Endodermal cell (in vitro differentiated cells): ENCODE measurements at regions not wholly inside any gene's neighbourhood (a gene's known extent, or its start where the extent isn't known, plus 50 kb on each side); places are given as distances from the start of the nearest gene placed in this dataset.

Experiments used
- DNase-seq: peaks from one replicate; pipeline ENCODE4 v3.0.0-alpha.2; 2017
- H3K27ac ChIP-seq: 2 replicates; pipeline ENCODE4 v1.5.1; 2013; ENCODE audit warnings: mild to moderate bottlenecking, low read depth, low read length, moderate library complexity
- H3K27me3 ChIP-seq: 2 replicates; pipeline ENCODE4 v1.6.1; 2013; ENCODE audit warnings: mild to moderate bottlenecking, low read length, moderate library complexity; ENCODE audit not compliant: insufficient read depth, control insufficient read depth, poor library complexity, severe bottlenecking
- H3K36me3 ChIP-seq: 2 replicates; pipeline ENCODE4 v1.7.0; 2013; ENCODE audit warnings: mild to moderate bottlenecking, low read length, moderate library complexity; ENCODE audit not compliant: control insufficient read depth, insufficient read depth
- H3K4me1 ChIP-seq: one replicate; pipeline ENCODE4 v1.7.0; 2013; ENCODE audit warnings: low read length; ENCODE audit not compliant: control insufficient read depth, insufficient read depth
- H3K4me3 ChIP-seq: 2 replicates; pipeline ENCODE4 v1.5.1; 2013; ENCODE audit warnings: mild to moderate bottlenecking, low read length, moderate library complexity
- H3K9ac ChIP-seq: 2 replicates; pipeline ENCODE4 v1.6.1; 2013; ENCODE audit warnings: mild to moderate bottlenecking, low read length, moderate library complexity; ENCODE audit not compliant: poor library complexity, severe bottlenecking; ENCODE audit errors: extremely low read depth
- H3K9me3 ChIP-seq: 2 replicates; pipeline ENCODE4 v1.6.1; 2013; ENCODE audit warnings: mild to moderate bottlenecking, low read length, moderate library complexity; ENCODE audit not compliant: control insufficient read depth
- H3K27ac Mint-ChIP-seq: 2 replicates; pipeline ENCODE4 v1.8.0; 2020; ENCODE audit warnings: mixed read lengths
- H3K27me3 Mint-ChIP-seq: 2 replicates; pipeline ENCODE4 v1.8.0; 2021; ENCODE audit warnings: mild to moderate bottlenecking, mixed read lengths; ENCODE audit not compliant: insufficient read depth
- H3K36me3 Mint-ChIP-seq: 2 replicates; pipeline ENCODE4 v1.8.0; 2020; ENCODE audit warnings: low read depth, mixed read lengths
- H3K4me1 Mint-ChIP-seq: 2 replicates; pipeline ENCODE4 v1.8.0; 2020; ENCODE audit warnings: mixed read lengths
- H3K4me3 Mint-ChIP-seq: 2 replicates; pipeline ENCODE4 v1.8.0; 2020; ENCODE audit warnings: mild to moderate bottlenecking, moderate library complexity, mixed read lengths
- H3K9me3 Mint-ChIP-seq: 2 replicates; pipeline ENCODE4 v1.8.0; 2020; ENCODE audit warnings: mild to moderate bottlenecking, mixed read lengths
- WGBS, 2 experiments: methylation state at CpG; one replicate each; pipeline versions ENCODE4 v1.1.5 to v1.1.7; 2013; ENCODE audit warnings: missing lambda C conversion rate in 2 of 2, mixed read lengths in 1 of 2; ENCODE audit not compliant: insufficient coverage in 1 of 2, insufficient read length in 1 of 2; 5-methylcytosine and 5-hydroxymethylcytosine counted together
- TF ChIP-seq, protein P1 (sequence below): fragments of 200-600 bp; sonication (generic); conservative IDR thresholded peaks from 2 replicates; pipeline ENCODE4 v1.5.0; 2021; ENCODE audit warnings: antibody characterized with exemption, mild to moderate bottlenecking

DNA sequence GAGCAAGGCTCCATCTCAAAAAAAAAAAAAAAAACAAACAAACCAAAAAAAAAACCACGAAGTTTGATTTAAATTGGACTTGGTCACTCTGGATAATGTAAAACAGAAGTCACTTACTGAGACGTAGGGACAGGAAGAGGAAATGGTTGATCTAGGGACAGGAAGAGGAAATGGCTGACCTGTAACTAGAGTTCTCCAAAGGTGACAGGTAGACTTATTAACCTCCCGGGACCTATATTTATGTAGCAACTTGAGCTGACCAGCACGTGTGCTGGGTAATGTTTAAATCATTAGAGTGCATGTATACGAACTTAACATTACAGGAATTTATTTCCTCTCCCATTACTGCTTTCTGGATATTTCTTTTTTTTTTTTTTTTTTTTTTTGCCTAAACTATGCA, 81.5 kb upstream of the DHX40 start:
- H3K4me3 Mint-ChIP-seq = no peak overlapping the region
- H3K27ac Mint-ChIP-seq = no peak overlapping the region
- no peak overlapping the region for H3K27ac ChIP-seq
- no peaks in the 10 kb centered on the region for H3K9me3 ChIP-seq
- H3K4me1 Mint-ChIP-seq = peaks cover 4% of the 10 kb centered on the region
- H3K27me3 Mint-ChIP-seq = peaks cover 12% of the 10 kb centered on the region
- no peak overlapping the region for H3K4me3 ChIP-seq
- no peak overlapping the region for H3K9ac ChIP-seq
- no peak for DNase-seq
- H3K4me1 ChIP-seq = no peaks in the 10 kb centered on the region
- no peaks in the 10 kb centered on the region for H3K36me3 Mint-ChIP-seq
- TF ChIP-seq, protein P1, sequence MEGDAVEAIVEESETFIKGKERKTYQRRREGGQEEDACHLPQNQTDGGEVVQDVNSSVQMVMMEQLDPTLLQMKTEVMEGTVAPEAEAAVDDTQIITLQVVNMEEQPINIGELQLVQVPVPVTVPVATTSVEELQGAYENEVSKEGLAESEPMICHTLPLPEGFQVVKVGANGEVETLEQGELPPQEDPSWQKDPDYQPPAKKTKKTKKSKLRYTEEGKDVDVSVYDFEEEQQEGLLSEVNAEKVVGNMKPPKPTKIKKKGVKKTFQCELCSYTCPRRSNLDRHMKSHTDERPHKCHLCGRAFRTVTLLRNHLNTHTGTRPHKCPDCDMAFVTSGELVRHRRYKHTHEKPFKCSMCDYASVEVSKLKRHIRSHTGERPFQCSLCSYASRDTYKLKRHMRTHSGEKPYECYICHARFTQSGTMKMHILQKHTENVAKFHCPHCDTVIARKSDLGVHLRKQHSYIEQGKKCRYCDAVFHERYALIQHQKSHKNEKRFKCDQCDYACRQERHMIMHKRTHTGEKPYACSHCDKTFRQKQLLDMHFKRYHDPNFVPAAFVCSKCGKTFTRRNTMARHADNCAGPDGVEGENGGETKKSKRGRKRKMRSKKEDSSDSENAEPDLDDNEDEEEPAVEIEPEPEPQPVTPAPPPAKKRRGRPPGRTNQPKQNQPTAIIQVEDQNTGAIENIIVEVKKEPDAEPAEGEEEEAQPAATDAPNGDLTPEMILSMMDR = no peak
- WGBS, 2 experiments = 93 to 99% methylated on average over 3 to 5 of the region's 5 CpGs
- H3K36me3 ChIP-seq = no peaks in the 10 kb centered on the region
- H3K27me3 ChIP-seq = peaks cover 24% of the 10 kb centered on the region
- H3K9me3 Mint-ChIP-seq = no peaks in the 10 kb centered on the region

DNA sequence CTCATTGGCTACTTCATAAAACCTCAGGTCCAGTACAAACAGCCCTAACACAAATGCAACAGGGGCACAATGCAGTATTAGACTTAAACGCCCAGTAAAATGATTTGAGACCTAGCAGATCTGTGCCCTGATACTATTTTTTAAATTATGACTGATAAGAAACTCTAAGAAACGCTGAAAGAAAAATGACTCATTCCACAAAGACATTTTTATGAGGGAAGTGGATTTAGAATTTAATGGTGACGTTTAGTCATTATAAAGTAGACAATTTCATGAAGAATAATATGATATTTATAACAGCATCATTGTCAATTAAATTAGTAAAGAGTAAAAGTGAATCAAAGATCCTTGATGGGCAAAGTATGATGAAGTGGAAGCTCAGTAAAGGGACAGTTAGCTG, 80.4 kb upstream of the DHX40 start:
- WGBS, 2 experiments = 67 to 85% methylated on average over 1 to 2 of the region's 3 CpGs
- no peak overlapping the region for H3K4me3 ChIP-seq

DNA sequence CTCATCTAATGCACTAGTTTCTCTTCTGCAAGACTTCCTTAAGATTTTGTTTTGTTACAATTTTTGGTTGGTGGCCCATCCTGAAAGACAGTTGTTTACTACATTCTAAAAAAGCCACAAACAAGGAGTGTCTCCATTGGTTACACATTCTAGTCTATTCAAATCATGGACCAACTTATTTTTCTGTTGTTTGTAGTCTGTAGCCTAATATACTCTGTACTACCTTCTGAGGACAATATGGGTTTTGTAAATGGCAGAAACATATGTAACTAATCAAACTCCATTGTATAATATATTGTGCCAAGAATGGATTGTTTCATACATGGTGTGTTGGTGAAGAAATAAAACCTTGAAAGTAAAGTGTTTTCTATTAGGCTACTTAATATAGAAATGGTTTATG, 79.5 kb upstream of the DHX40 start:
- no peak overlapping the region for H3K4me3 ChIP-seq
- H3K27me3 ChIP-seq = peaks cover 24% of the 10 kb centered on the region
- H3K4me1 ChIP-seq = no peaks in the 10 kb centered on the region
- no peak overlapping the region for H3K27ac Mint-ChIP-seq
- no peak for DNase-seq
- H3K9ac ChIP-seq = no peak overlapping the region
- peaks cover 14% of the 10 kb centered on the region for H3K27me3 Mint-ChIP-seq
- H3K9me3 Mint-ChIP-seq = no peaks in the 10 kb centered on the region
- no peaks in the 10 kb centered on the region for H3K36me3 ChIP-seq
- H3K27ac ChIP-seq = no peak overlapping the region
- no peaks in the 10 kb centered on the region for H3K9me3 ChIP-seq
- H3K4me1 Mint-ChIP-seq = no peaks in the 10 kb centered on the region
- no peak overlapping the region for H3K4me3 Mint-ChIP-seq
- TF ChIP-seq, protein P1 = no peak
- H3K36me3 Mint-ChIP-seq = no peaks in the 10 kb centered on the region

More for the DNA sequence above, 80.4 kb upstream of the DHX40 start:
- DNase-seq = no peak
- Mint-ChIP-seq H3K4me3 (no peak overlapping the region), H3K4me1 (no peaks in the 10 kb centered on the region), H3K27me3 (peaks cover 14% of the 10 kb centered on the region), H3K36me3 (no peaks in the 10 kb centered on the region), H3K9me3 (no peaks in the 10 kb centered on the region), H3K27ac (no peak overlapping the region)
- H3K9me3 ChIP-seq = no peaks in the 10 kb centered on the region
- TF ChIP-seq, protein P1 = no peak
- H3K27ac ChIP-seq = no peak overlapping the region
- no peaks in the 10 kb centered on the region for H3K4me1 ChIP-seq
- H3K27me3 ChIP-seq = peaks cover 24% of the 10 kb centered on the region
- no peaks in the 10 kb centered on the region for H3K36me3 ChIP-seq
- H3K9ac ChIP-seq = no peak overlapping the region
